Kidney tubule cell (primary cell): ENCODE measurements at regions not wholly inside any gene's neighbourhood (a gene's known extent, or its start where the extent isn't known, plus 50 kb on each side); places are given as distances from the start of the nearest gene placed in this dataset.

Experiments
- DNase-seq: peaks from one replicate; pipeline ENCODE4 v3.0.0-alpha.2; 2018; ENCODE audit warnings: low spot score

DNA sequence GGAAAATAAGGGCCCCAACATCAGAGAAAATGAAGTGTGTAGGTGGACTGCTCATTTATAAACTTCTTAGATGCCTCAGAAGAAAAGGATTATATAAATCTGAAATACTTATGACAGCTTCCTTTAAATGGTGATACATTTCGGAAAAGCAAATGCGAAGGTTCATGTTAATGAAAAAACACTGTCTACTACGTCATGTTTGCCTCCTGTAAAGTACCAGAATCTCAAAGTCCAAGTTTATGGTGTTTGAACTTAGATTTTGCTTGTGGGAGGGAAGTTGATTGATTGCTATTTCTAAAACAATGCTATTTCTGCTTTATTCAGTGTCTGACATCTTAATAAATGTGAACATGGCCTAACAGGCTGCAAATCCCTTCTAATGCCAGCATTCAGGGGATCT is 514.6 kb downstream of the ZNF608 start:
- DNase-seq: no peak

GRCh38 chr5:124231230-124231629 is 515.2 kb downstream of the ZNF608 start:
- no peak for DNase-seq

GRCh38 chr5:124230456-124230855 is 516.0 kb downstream of the ZNF608 start:
- peak; percentile 7 for DNase-seq

DNA sequence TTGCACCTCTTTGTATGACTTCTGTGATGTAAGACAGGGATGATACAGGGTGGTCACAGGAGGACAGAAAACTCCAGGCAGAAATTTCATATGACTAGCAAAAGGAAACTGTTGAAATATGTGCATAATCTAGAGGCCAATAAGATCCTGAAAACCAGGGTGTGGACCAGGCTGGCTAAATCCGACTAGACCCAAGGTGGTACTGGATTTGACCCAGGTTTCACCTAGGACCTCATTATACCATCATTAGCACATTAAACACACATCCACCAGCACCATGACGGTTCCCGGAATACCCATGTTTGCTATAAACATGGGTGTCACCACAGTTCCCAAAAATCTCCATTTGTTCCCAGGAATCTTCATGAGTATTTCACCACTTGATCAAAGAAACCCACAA is 517.1 kb downstream of the ZNF608 start:
- no peak for DNase-seq

GRCh38 chr5:124227914-124228313 is 518.5 kb downstream of the ZNF608 start:
- no peak for DNase-seq

DNA sequence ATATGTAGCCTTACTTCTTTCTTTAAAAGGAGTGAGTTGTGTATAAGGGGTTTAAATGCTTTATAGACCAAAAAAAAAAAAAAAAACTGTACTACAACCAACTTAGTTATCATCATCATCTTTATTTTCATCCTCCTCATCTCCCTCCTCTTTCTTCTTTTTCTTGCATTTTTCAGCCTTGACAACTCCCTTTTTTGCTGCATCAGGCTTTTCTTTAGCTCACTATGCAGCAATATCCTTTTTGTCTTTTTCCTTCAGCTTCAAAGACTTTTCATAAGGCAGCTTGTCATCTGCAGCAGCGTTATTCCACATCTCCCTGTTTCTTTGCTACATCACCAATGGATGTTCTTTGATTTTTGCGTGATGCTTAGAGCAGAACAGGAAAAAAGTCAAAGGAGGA is 526.0 kb downstream of the ZNF608 start:
- no peak for DNase-seq

DNA sequence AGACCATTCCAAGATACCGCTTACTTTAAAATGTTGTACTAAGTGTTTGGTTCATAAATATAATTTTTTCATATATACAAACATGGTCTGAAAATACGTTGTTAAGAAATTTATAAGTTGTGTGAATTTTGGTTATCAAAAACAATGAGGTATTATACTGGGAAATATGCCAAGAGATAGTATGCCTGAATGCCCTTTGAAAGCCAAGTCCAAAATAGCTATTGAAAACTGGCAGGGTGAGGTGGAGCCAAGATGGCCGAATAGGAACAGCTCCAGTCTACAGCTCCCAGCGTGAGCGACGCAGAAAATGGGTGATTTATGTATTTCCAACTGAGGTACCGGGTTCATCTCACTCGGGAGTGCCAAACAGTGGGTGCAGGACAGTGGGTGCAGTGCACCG is 533.5 kb downstream of the ZNF608 start:
- DNase-seq: no peak

DNA sequence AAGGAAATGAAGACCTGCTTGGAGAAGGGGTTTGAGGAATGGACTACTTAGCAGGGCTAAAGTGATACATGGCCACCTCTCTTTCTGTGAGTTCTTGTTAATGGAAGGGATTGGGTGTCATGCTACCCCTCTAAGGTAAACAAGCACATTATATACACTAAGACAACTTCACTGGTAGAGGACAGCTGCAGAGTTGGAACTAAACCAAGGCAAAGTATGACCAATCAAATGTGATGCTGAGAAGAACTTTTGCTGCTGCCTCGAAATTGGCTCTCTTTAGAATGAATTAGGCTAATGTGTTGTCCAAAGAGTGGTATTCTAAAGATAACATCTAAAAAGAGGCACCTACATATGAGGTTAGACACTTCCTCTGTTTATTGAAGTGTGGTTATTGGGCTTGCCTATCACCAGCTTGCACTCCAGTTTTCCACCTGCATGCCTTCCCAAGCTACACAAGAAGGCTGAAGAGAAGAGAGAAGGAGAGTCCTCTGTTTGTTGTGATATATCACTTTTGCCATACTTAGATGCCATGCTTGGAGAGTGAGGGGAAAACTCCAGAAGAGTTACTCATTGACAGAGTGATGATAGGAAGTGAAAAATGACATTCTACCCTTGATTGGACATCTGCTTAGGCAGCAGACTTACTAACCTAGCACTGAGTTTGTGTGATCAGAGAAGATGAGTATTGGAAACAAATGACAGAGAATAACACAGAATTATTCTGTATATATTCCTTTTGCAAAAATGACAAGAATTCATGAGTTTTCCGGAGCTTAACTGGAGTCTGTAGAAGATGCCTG is 536.1 kb downstream of the ZNF608 start:
- peak; percentile 40 for DNase-seq

GRCh38 chr5:124207118-124207517 is 539.3 kb downstream of the ZNF608 start:
- no peak for DNase-seq

DNA sequence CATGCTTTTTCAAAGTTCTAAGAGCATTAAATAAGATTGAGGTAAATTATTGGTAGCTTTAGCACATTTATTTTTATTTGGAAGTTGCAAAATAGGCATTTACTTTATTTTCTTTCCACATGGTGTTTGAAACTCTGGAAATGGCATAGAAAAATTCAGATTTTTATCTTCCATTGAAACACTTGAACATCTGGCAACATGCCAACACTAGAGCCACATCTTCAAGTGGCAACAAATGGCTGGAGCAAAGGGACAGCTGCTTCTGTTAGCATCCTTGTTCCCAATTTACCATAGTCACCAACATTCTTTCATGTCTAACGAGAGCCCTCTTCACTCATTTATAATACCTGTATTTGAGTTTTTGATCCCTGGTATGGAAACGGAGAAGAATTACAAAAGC is 539.9 kb downstream of the ZNF608 start:
- DNase-seq: no peak

DNA sequence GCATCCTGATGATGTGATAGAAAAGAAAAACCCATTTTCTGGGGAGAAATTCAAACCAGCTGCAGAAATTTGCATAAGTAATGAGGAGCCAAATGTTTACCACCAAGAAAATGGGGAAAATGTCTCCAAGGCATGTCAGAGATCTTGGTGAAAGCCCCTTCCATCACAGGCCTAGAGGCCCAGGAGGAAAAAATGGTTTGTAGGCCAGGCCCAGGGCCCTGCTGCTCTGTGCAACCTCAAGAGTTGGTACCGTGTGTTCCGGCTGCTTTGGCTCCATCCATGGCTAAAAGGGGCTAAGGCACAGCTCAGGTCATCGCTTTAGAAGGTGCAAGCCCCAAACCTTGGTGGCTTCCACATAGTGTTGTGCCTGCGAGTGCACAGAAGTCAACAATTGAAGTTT is 543.1 kb downstream of the ZNF608 start:
- DNase-seq: no peak

- no peak for DNase-seq
These were observed 546.1 kb downstream of the ZNF608 start for GRCh38 chr5:124200381-124200780.

GRCh38 chr5:124199893-124200292 is 546.5 kb downstream of the ZNF608 start:
- DNase-seq: no peak

- DNase-seq: no peak
These were observed 551.0 kb downstream of the ZNF608 start for GRCh38 chr5:124195411-124195810.

- DNase-seq: no peak
These were observed 552.2 kb downstream of the ZNF608 start for GRCh38 chr5:124194282-124194681.

DNA sequence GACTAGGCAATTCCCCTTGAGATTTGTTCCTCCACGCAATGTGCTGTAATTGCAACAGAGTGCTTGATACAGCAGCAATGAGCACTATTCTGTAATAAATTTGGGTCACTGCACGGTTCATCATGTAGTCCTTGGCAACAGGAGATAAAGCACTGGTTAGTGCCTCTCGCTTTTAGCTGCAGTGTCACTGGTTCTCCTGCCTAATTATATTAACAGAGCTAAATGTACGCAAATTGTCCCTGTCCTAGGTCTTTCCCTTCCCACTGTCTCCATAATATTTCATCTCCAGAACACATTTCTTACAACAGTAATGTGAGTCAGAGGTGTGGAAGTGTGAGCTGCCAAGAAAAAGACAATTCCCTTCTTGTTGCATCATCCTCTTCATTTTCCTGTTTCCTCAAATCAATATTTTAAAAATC is 553.1 kb downstream of the ZNF608 start:
- DNase-seq: peak; percentile 59

DNA sequence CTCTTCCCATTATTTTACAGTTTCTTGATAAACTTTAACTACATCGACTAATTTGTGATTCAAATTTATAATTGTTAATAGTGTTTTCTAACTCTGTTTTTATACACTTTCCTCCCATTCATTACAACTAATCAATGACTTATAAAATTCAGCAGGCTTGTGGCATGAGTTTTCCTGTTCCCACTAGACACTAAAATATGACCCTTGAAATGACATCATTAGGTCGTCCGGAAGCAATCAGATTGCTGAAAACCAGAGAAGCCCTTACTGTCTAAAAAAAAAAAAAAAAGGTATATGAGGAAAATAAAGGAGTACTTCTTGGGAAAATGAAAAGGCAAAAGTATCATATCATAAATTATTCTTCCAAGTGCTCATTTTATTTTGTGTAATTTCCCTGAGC is 553.7 kb downstream of the ZNF608 start:
- peak; percentile 37 for DNase-seq

- no peak for DNase-seq
These were observed 560.7 kb downstream of the ZNF608 start for GRCh38 chr5:124185716-124186115.

DNA sequence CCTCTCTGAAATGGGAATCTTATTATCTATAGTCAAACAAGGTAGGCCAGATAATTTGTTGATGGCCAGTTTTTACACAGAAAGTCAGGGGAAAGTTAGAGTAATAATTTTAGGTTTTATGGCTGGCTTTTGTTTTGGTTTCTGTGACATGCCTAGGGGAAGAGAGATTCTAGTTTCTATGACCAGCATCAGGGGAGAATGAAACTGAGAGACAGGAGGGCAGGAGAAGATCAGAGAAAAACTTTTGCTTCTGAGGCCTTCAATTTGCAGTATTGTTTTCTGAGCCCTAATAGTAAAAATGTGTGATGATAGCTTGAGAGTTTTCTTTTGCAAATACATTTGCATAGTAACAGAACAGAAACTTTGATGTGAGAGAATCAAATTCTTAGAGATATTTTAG is 564.3 kb downstream of the ZNF608 start:
- no peak for DNase-seq

- DNase-seq: peak; percentile 51
These were observed 565.5 kb downstream of the ZNF608 start for GRCh38 chr5:124180875-124181461.

DNA sequence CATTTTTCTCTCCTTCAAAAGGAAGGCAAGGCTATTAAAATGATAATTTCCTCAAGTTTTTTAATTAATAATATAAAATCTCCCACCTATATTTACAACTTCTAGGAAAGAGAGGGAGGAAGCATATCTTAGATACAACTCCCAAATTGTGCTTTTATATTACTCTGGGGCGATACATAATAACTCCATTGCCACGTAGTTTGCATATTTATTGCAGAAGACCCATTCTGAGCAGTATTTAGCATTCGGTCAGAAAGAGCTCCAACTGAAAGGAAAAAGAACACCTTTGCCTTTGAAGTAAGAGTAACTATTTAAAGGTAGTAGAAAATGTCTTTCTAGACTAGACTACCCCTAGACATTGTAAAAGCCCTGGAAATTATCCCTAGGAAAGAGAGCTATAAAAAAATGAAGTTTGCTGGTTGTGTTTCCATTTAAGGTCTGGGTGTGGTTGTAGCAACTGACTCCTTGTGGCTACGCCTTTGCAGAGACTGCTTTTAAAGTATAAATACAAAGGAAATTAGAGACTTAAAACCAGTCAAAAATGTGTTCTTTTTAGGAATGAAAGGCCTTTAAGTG is 566.1 kb downstream of the ZNF608 start:
- DNase-seq: no peak

- no peak for DNase-seq
These were observed 566.6 kb downstream of the ZNF608 start for GRCh38 chr5:124179819-124180218.

- no peak for DNase-seq
These were observed 568.4 kb downstream of the ZNF608 start for GRCh38 chr5:124178050-124178449.

DNA sequence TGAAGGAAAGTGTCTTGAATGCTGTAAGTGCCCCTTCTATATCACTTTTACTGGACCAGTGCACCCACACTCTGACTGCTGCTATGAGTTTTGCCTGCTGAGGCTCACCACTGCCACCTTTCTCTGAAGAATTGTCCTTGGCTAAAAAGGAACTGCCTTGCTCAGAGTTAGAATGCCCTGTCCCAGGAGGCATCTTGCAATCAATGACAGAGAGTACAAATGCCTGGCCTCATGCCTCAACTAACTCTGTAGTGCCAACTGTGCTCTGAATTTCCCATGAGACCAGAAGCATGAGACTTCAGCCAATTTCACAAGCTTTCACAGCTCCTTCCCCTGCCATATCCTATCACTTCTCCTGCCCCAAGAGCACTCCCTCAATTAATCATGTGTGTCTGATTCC is 569.7 kb downstream of the ZNF608 start:
- DNase-seq: no peak
